WTC11 (cell line): ENCODE measurements at regions not wholly inside any gene's neighbourhood (a gene's known extent, or its start where the extent isn't known, plus 50 kb on each side); places are given as distances from the start of the nearest gene placed in this dataset.
A peak's percentile ranks its signal among the peaks of the same experiment; 100 is the strongest.

Experiments used
- ATAC-seq: fragments of 200-7000 bp; cut with Tn5 transposase; 2 replicates; pipeline ENCODE4 v1.10.0; 2021; ENCODE audit warnings: mild to moderate bottlenecking, moderate library complexity
- CTCF ChIA-PET: fragments of 300-600 bp; sonication (Branson Sonifier 250); formaldehyde crosslinking; loops from one replicate; lab custom pipeline; 2021; ENCODE audit warnings: antibody characterized with exemption; lab: Charles Lee
- POLR2A ChIA-PET: fragments of 350-600 bp; sonication (Branson Sonifier 250); formaldehyde crosslinking; loops from one replicate; lab custom pipeline; 2021; ENCODE audit warnings: antibody characterized with exemption; lab: Charles Lee
- DNase-seq: peaks from one replicate; pipeline ENCODE4 v3.0.0; 2021; ENCODE audit warnings: low spot score
- H3K27ac Mint-ChIP-seq: 2 replicates; pipeline ENCODE4 v1.8.0; 2021; ENCODE audit warnings: mixed read lengths
- H3K27me3 Mint-ChIP-seq: 2 replicates; pipeline ENCODE4 v1.8.0; 2021; ENCODE audit warnings: low read depth, mild to moderate bottlenecking, moderate library complexity, mixed read lengths
- H3K36me3 Mint-ChIP-seq: 2 replicates; pipeline ENCODE4 v1.8.0; 2021; ENCODE audit warnings: mixed read lengths
- H3K4me1 Mint-ChIP-seq: 2 replicates; pipeline ENCODE4 v1.8.0; 2022; ENCODE audit warnings: mixed read lengths
- H3K4me3 Mint-ChIP-seq: 2 replicates; pipeline ENCODE4 v1.8.0; 2021; ENCODE audit warnings: mild to moderate bottlenecking, moderate library complexity, mixed read lengths
- H3K9me3 Mint-ChIP-seq: 2 replicates; pipeline ENCODE4 v1.8.0; 2021; ENCODE audit warnings: mixed read lengths
- ATF1 ChIP-seq: sonication (generic); formaldehyde crosslinking; IDR thresholded peaks from 2 replicates; pipeline ENCODE4 v1.8.1; 2023; ENCODE audit warnings: mild to moderate bottlenecking, moderate library complexity, missing genetic modification reagents
- ETV6 ChIP-seq: sonication (generic); formaldehyde crosslinking; IDR thresholded peaks from 2 replicates; pipeline ENCODE4 v1.8.1; 2022; ENCODE audit warnings: mild to moderate bottlenecking, missing genetic modification reagents
- GRHL2 ChIP-seq: fragments of 250-450 bp; sonication (Bioruptor Pico); IDR thresholded peaks from 2 replicates; pipeline ENCODE4 v1.8.0; 2022; ENCODE audit warnings: mild to moderate bottlenecking, moderate library complexity; ENCODE audit not compliant: insufficient replicate concordance, severe bottlenecking
- IRF2 ChIP-seq: sonication (generic); formaldehyde crosslinking; IDR thresholded peaks from 2 replicates; pipeline ENCODE4 v1.8.0; 2022; ENCODE audit warnings: low read depth, missing genetic modification reagents, borderline replicate concordance
- JUN ChIP-seq: sonication (generic); formaldehyde crosslinking; IDR thresholded peaks from 2 replicates; pipeline ENCODE4 v1.8.0; 2023; ENCODE audit warnings: mild to moderate bottlenecking, missing genetic modification reagents
- KAT7 ChIP-seq: sonication (generic); formaldehyde crosslinking; IDR thresholded peaks from 2 replicates; pipeline ENCODE4 v1.8.1; 2023; ENCODE audit warnings: missing genetic modification reagents, mild to moderate bottlenecking, borderline replicate concordance
- NFATC4 ChIP-seq: fragments of 250-450 bp; sonication (Bioruptor Pico); IDR thresholded peaks from 2 replicates; pipeline ENCODE4 v1.9.0; 2021; ENCODE audit warnings: mild to moderate bottlenecking
- PRDM15 ChIP-seq: sonication (generic); formaldehyde crosslinking; IDR thresholded peaks from 2 replicates; pipeline ENCODE4 v1.8.0; 2022; ENCODE audit warnings: missing genetic modification reagents
- PRRX2 ChIP-seq: fragments of 250-450 bp; sonication (Bioruptor Pico); IDR thresholded peaks from 2 replicates; pipeline ENCODE4 v1.8.0; 2021; ENCODE audit warnings: mild to moderate bottlenecking
- SMAD4 ChIP-seq: sonication (generic); formaldehyde crosslinking; IDR thresholded peaks from 2 replicates; pipeline ENCODE4 v1.8.0; 2022; ENCODE audit warnings: mild to moderate bottlenecking, missing genetic modification reagents
- TCF7 ChIP-seq: sonication (generic); formaldehyde crosslinking; IDR thresholded peaks from 2 replicates; pipeline ENCODE4 v1.8.0; 2022; ENCODE audit warnings: mild to moderate bottlenecking, low read depth, missing genetic modification reagents, moderate library complexity
- ZBTB21 ChIP-seq: sonication (generic); formaldehyde crosslinking; IDR thresholded peaks from 2 replicates; pipeline ENCODE4 v1.8.1; 2023; ENCODE audit warnings: mild to moderate bottlenecking, missing genetic modification reagents, borderline replicate concordance
- ZNF281 ChIP-seq: sonication (generic); formaldehyde crosslinking; IDR thresholded peaks from 2 replicates; pipeline ENCODE4 v1.8.0; 2023; ENCODE audit warnings: mild to moderate bottlenecking, missing genetic modification reagents
- TF ChIP-seq, protein P1 (sequence below): sonication (generic); formaldehyde crosslinking; IDR thresholded peaks from 2 replicates; pipeline ENCODE4 v1.8.1; 2023; ENCODE audit warnings: mild to moderate bottlenecking, missing genetic modification reagents, borderline replicate concordance
- TF ChIP-seq, protein P2 (sequence below): fragments of 250-450 bp; sonication (Bioruptor Pico); conservative IDR thresholded peaks from 2 replicates; pipeline ENCODE4 v1.9.0; 2021; ENCODE audit warnings: mild to moderate bottlenecking
- TF ChIP-seq, protein P3 (sequence below): sonication (generic); formaldehyde crosslinking; IDR thresholded peaks from 2 replicates; pipeline ENCODE4 v1.8.1; 2023; ENCODE audit warnings: mild to moderate bottlenecking, missing genetic modification reagents, moderate library complexity

DNA sequence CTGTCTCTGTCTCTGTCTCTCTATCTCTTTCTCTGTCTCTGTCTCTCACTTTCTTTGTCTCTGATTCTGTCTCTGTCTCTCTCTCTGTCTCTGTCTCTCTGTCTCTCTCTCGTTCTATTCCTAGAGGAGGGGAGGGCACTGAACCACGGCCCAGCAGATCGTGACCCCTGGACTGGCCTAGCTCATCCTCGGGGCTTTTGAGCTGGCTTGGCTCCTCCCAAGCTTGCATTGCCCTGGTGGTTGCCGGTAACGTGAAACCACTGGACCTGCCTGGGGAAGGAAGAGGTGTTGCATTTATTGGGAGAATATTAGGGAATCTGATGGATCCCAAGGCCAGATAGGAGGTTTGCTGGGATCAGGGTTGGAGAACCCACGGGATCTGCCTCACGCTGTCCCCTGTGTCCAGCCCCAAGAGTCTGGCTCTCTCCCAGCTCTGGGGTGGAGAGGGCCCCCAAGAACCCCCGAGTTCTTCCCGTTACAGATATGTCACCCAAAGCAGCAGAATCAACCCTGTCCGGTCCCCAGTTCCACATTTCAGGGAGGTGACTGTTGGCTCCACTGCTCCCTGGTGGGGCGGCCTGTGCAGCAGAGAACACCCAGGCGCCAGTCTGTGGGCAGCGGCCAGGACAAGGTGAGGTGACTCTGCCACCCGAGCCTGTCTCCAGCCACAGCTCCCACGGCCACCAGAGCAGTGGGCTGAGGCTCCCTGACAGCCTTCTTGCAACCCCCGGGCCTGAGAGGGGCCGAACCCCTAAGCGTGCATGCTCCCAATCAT is 228.3 kb downstream of the TTLL2 start:
- Mint-ChIP-seq H3K9me3 (peaks cover 26% of the 10 kb centered on the region), H3K27ac (no peak overlapping the region)
- ATAC-seq (no peak), DNase-seq (no peak)
- TF ChIP-seq ETV6 (CRISPR knock-in tag) (no peak), ATF1 (0 out of 2 replicates have a peak, but pooled peaks have one; percentile 43), IRF2 (CRISPR knock-in tag) (no peak)
- TF ChIP-seq, all 79 proteins: peak for 1
- Mint-ChIP-seq H3K4me3 (no peak overlapping the region), H3K36me3 (peaks cover 8% of the 10 kb centered on the region), H3K27me3 (no peaks in the 10 kb centered on the region), H3K4me1 (peaks cover 9% of the 10 kb centered on the region)
- POLR2A ChIA-PET = no interaction called here
- CTCF ChIA-PET = no interaction called here

GRCh38 chr6:167553736-167554119 is 228.8 kb downstream of the TTLL2 start:
- peaks cover 12% of the 10 kb centered on the region for H3K4me1 Mint-ChIP-seq
- H3K9me3 Mint-ChIP-seq = peaks cover 26% of the 10 kb centered on the region
- POLR2A ChIA-PET = no interaction called here
- no peak overlapping the region for H3K27ac Mint-ChIP-seq
- no peak overlapping the region for H3K4me3 Mint-ChIP-seq
- peaks cover 8% of the 10 kb centered on the region for H3K36me3 Mint-ChIP-seq
- ATAC-seq (no peak), DNase-seq (no peak)
- CTCF ChIA-PET = no interaction called here
- no peak for TF ChIP-seq ZNF281 (CRISPR knock-in tag)
- no peaks in the 10 kb centered on the region for H3K27me3 Mint-ChIP-seq

DNA sequence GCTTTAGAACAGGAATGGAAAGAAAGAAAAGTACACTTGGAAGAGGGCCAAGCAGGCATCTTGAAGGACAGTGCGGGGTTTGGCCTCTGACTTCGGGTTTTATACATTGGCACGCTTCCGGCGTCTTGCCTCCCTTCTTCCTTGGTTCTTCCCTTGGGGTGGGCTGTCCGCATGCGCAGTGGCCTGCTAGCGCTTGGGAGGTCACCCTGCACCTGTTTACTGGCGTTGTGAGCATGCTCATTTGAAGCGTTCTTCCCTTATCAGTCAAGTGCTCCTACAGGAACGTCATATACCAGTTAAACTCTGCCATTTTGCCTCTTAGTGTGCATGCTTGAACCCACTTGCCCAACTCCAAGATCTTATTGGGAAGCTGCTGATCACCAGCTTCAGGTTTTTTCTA is 230.0 kb downstream of the TTLL2 start:
- no peak overlapping the region for H3K27ac Mint-ChIP-seq
- peaks cover 26% of the 10 kb centered on the region for H3K9me3 Mint-ChIP-seq
- peaks cover 12% of the 10 kb centered on the region for H3K4me1 Mint-ChIP-seq
- no peak for ATAC-seq
- H3K27me3 Mint-ChIP-seq = no peaks in the 10 kb centered on the region
- ChIA-PET POLR2A (no interaction called here), CTCF (no interaction called here)
- TF ChIP-seq KAT7 = no peak
- no peak for TF ChIP-seq PRDM15 (CRISPR knock-in tag)
- no peak for TF ChIP-seq SMAD4 (CRISPR knock-in tag)
- TF ChIP-seq, protein P1, sequence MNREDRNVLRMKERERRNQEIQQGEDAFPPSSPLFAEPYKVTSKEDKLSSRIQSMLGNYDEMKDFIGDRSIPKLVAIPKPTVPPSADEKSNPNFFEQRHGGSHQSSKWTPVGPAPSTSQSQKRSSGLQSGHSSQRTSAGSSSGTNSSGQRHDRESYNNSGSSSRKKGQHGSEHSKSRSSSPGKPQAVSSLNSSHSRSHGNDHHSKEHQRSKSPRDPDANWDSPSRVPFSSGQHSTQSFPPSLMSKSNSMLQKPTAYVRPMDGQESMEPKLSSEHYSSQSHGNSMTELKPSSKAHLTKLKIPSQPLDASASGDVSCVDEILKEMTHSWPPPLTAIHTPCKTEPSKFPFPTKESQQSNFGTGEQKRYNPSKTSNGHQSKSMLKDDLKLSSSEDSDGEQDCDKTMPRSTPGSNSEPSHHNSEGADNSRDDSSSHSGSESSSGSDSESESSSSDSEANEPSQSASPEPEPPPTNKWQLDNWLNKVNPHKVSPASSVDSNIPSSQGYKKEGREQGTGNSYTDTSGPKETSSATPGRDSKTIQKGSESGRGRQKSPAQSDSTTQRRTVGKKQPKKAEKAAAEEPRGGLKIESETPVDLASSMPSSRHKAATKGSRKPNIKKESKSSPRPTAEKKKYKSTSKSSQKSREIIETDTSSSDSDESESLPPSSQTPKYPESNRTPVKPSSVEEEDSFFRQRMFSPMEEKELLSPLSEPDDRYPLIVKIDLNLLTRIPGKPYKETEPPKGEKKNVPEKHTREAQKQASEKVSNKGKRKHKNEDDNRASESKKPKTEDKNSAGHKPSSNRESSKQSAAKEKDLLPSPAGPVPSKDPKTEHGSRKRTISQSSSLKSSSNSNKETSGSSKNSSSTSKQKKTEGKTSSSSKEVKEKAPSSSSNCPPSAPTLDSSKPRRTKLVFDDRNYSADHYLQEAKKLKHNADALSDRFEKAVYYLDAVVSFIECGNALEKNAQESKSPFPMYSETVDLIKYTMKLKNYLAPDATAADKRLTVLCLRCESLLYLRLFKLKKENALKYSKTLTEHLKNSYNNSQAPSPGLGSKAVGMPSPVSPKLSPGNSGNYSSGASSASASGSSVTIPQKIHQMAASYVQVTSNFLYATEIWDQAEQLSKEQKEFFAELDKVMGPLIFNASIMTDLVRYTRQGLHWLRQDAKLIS (CRISPR knock-in tag) = no peak
- no peak for TF ChIP-seq TCF7 (CRISPR knock-in tag)
- TF ChIP-seq, protein P2, sequence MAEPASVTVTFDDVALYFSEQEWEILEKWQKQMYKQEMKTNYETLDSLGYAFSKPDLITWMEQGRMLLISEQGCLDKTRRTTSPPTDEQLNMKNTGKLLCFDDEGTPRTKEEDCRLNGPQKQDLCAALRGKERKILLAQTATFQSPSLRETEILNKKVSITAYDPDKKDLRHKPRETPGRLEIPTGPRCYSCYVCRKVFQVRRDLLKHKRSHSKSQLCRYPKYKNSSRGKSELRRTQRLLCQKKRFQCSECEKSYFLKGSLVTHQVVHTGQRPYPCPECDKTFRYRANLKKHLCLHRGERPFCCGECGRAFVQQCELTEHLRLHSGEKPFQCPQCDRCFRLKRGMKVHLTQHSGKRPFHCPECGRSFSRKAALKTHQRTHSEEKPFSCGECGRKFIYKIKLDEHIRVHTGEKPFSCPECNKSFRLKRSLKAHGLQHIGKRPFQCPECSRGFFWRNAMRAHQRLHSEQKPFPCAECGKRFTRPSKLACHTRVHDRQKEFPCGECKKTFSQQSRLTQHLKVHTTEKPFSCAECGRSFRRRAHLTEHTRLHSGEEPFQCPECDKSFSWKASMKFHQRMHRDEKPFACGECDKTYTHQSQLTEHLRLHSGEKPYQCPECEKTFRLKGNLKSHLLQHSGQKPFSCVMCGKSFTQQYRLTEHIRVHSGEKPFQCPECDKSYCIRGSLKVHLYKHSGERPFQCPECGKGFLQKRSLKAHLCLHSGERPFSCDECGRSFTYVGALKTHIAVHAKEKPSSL (CRISPR knock-in tag) = no peak
- TF ChIP-seq PRRX2 (CRISPR knock-in tag) = no peak
- TF ChIP-seq NFATC4 (CRISPR knock-in tag) = no peak
- TF ChIP-seq, protein P3, sequence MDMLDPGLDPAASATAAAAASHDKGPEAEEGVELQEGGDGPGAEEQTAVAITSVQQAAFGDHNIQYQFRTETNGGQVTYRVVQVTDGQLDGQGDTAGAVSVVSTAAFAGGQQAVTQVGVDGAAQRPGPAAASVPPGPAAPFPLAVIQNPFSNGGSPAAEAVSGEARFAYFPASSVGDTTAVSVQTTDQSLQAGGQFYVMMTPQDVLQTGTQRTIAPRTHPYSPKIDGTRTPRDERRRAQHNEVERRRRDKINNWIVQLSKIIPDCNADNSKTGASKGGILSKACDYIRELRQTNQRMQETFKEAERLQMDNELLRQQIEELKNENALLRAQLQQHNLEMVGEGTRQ (CRISPR knock-in tag) = no peak
- no peak for TF ChIP-seq GRHL2 (CRISPR knock-in tag)
- no peak for TF ChIP-seq ZBTB21
- no peak for TF ChIP-seq JUN (CRISPR knock-in tag)
- TF ChIP-seq, all 79 proteins: peak for 0
- Mint-ChIP-seq H3K36me3 (peaks cover 8% of the 10 kb centered on the region), H3K4me3 (no peak overlapping the region)
- DNase-seq = no peak
